Esophagus squamous epithelium (tissue), 5 donors: ENCODE measurements at regions not wholly inside any gene's neighbourhood (a gene's known extent, or its start where the extent isn't known, plus 50 kb on each side); places are given as distances from the start of the nearest gene placed in this dataset.
"Not testable (repeated sequence)": the region's sequence is repeated elsewhere in the genome, so short reads cannot be mapped to it uniquely, and the experiment has no call there.

Source experiments
- DNase-seq: peaks from one replicate; lab custom pipeline; 2025; lab: John Stamatoyannopoulos, UW
- H3K27ac ChIP-seq, 4 donors: fragments of 200-600 bp; sonication (generic); one replicate each; pipeline ENCODE4 v1.5.1; 2016 to 2019; ENCODE audit warnings: mild to moderate bottlenecking in 1 of 4
- H3K27me3 ChIP-seq, 4 donors: fragments of 200-600 bp; sonication (generic); 1 replicate in 3 of 4; 2 replicates in 1 of 4; pipeline versions ENCODE4 v1.5.1 to v1.6.0; 2017 to 2021; ENCODE audit warnings: antibody characterized with exemption in 1 of 4
- H3K36me3 ChIP-seq, 3 donors: fragments of 200-600 bp; sonication (generic); one replicate each; pipeline ENCODE4 v1.5.1; 2016 to 2019
- H3K4me1 ChIP-seq, 3 donors: fragments of 200-600 bp; sonication (generic); one replicate each; pipeline ENCODE4 v1.5.1; 2017 to 2019
- H3K4me3 ChIP-seq, 4 donors: fragments of 200-600 bp; sonication (generic); 1 replicate in 3 of 4; 2 replicates in 1 of 4; pipeline ENCODE4 v1.5.1; 2016 to 2019; ENCODE audit warnings: mild to moderate bottlenecking in 2 of 4, moderate library complexity in 1 of 4
- H3K9me3 ChIP-seq, 3 donors: fragments of 200-600 bp; sonication (generic); one replicate each; pipeline ENCODE4 v1.5.1; 2016 to 2019
- CTCF ChIP-seq, 6 experiments: fragments of 450-650 bp in 4 of 6; fragments of 200-600 bp in 2 of 6; sonication (generic) in 2 of 6; IDR thresholded peaks; one replicate each; pipeline ENCODE4 v1.5.1; 2016 to 2019; ENCODE audit warnings: antibody characterized with exemption in 6 of 6, mild to moderate bottlenecking in 4 of 6, moderate library complexity in 4 of 6
- POLR2A ChIP-seq, 4 donors: fragments of 450-650 bp; IDR thresholded peaks; one replicate each; pipeline ENCODE4 v1.6.1; 2017; ENCODE audit warnings: antibody characterized with exemption in 4 of 4, mild to moderate bottlenecking in 4 of 4, moderate library complexity in 3 of 4
- WGBS, 2 donors: methylation state at CpG; one replicate each; pipeline ENCODE4 v1.1.5; 2018; 5-methylcytosine and 5-hydroxymethylcytosine counted together
- intact Hi-C: fragments of 100-400 bp; cut with DNase I; formaldehyde crosslinking; loops from one replicate; pipeline ENCODE4 v1.15.0; 2022
- donor health status: DM: yes; HTN: yes; CAD: no.

GRCh38 chr6:21282360-21282759 is 311.2 kb upstream of the SOX4 start:
- 79 to 84% methylated on average over 3 of the region's 3 CpGs for WGBS, 2 donors
- intact Hi-C loops, result not testable (repeated sequence)

GRCh38 chr6:21284166-21284565 is 309.4 kb upstream of the SOX4 start:
- Histone ChIP-seq H3K27ac (no peak overlapping the region), H3K36me3 (no peaks in the 10 kb centered on the region), H3K4me1 (no peaks in the 10 kb centered on the region), H3K27me3 (no peaks in the 10 kb centered on the region), H3K4me3 (no peak overlapping the region), H3K9me3 (no peaks in the 10 kb centered on the region)
- TF ChIP-seq CTCF (IDR thresholded peaks at IDR 0.05), result no peak
- TF ChIP-seq POLR2A (IDR thresholded peaks at IDR 0.05), result no peak
- DNase-seq, result no peak
- intact Hi-C loops, result no loop called here
- WGBS, 2 donors, result 69 to 87% methylated on average over 3 of the region's 3 CpGs

More at GRCh38 chr6:21282360-21282759, 311.2 kb upstream of the SOX4 start:
- not testable (repeated sequence) for H3K9me3 ChIP-seq, DNase-seq, H3K4me1 ChIP-seq, H3K27me3 ChIP-seq, H3K4me3 ChIP-seq, H3K27ac ChIP-seq, H3K36me3 ChIP-seq

DNA sequence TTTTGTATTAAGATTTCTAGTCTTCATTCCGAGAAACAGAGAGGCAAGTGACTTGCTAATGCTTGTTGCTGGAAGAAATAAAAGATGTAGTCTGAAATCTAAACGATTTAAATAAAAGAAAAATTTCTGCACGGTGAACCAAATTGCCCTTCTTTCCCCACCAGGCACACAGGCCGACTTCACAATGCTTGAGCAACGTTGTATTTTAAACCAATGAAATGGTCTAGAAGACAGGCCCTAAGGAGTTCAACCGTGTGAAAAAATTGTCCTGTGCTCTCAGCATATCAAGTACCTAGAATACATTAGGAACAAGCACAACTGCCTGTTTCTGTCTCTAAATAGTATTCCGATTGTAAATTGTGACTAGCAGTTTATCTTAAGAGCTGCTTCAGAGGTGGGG is 308.8 kb upstream of the SOX4 start:
- H3K4me3 ChIP-seq, result no peak overlapping the region
- no peaks in the 10 kb centered on the region for H3K9me3 ChIP-seq
- H3K27me3 ChIP-seq, result no peaks in the 10 kb centered on the region
- no peak for TF ChIP-seq CTCF (IDR thresholded peaks at IDR 0.05)
- no peak for TF ChIP-seq POLR2A (IDR thresholded peaks at IDR 0.05)
- 82 to 85% methylated on average over 7 of the region's 7 CpGs for WGBS, 2 donors
- no peaks in the 10 kb centered on the region for H3K4me1 ChIP-seq
- no peak for DNase-seq
- H3K27ac ChIP-seq, result no peak overlapping the region
- intact Hi-C loops, result no loop called here
- no peaks in the 10 kb centered on the region for H3K36me3 ChIP-seq

DNA sequence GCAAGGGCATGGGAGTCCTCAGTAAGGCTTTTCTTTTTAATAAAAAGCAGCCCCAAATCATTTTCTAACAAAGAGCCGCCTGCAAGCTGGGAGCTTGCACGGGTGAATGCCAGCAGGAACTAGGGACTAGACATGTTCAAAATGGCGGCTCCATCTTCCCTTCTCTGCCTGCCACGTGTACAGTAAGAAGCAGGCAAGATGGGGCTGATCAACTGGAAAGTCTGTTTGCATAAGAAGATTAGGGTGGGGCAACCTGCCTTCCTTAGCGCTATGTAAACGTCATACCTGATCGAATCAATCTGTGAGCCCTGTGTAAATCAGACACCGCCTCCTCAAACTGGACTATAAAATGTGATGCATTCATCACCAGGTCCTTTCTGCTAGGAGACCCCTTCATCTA is 299.4 kb upstream of the SOX4 start:
- TF ChIP-seq CTCF (IDR thresholded peaks at IDR 0.05), result no peak
- no peak for TF ChIP-seq POLR2A (IDR thresholded peaks at IDR 0.05)
- 81 to 96% methylated on average over 8 of the region's 8 CpGs for WGBS, 2 donors
- Histone ChIP-seq H3K4me1 (no peaks in the 10 kb centered on the region), H3K27me3 (no peaks in the 10 kb centered on the region), H3K27ac (no peak overlapping the region), H3K9me3 (no peaks in the 10 kb centered on the region), H3K36me3 (no peaks in the 10 kb centered on the region), H3K4me3 (no peak overlapping the region)
- DNase-seq, result no peak
- intact Hi-C loops, result no loop called here

GRCh38 chr6:21295506-21296240 is 297.9 kb upstream of the SOX4 start:
- intact Hi-C loops, result no loop called here
- no peak for TF ChIP-seq CTCF (IDR thresholded peaks at IDR 0.05)
- TF ChIP-seq POLR2A (IDR thresholded peaks at IDR 0.05), result no peak
- Histone ChIP-seq H3K27me3 (no peaks in the 10 kb centered on the region), H3K4me1 (no peaks in the 10 kb centered on the region), H3K36me3 (no peaks in the 10 kb centered on the region), H3K9me3 (peaks cover 0 to 4% (median 0%) of the 10 kb centered on the region in 3 donors), H3K4me3 (no peak overlapping the region), H3K27ac (no peak overlapping the region)
- DNase-seq, result no peak
- WGBS, 2 donors, result 65 to 70% methylated on average over 6 of the region's 6 CpGs
